ENCODE measurements at regions not wholly inside any gene's neighbourhood (a gene's known extent, or its start where the extent isn't known, plus 50 kb on each side); places are given as distances from the start of the nearest gene placed in this dataset.

GRCh38 chr4:159944477-159944876 is 841.6 kb downstream of the RAPGEF2 start:
- no peaks in the 10 kb centered on the region for H3K79me2 ChIP-seq (ENCODE audit: control insufficient read depth, insufficient read depth, low read length)
- H3K4me1 ChIP-seq (ENCODE audit: control insufficient read depth, insufficient read depth, low read length), result no peaks in the 10 kb centered on the region
- ChIA-PET POLR2A (no interaction called here), CTCF (no interaction called here), RAD21 (ENCODE audit: unreplicated experiment) (no interaction called here), SMC1A (ENCODE audit: uncharacterized antibody, unreplicated experiment) (interaction anchor here (0.6 kb wide), 1 partner anchor 1461 kb away, joined by 3 read pairs; no protein-coding TSS in a partner anchor)
- no peaks in the 10 kb centered on the region for H3K36me3 ChIP-seq (ENCODE audit: control insufficient read depth in 2 of 2, insufficient read depth in 2 of 2, low read length in 1 of 2)
- no peak for ATAC-seq
- H4K20me1 ChIP-seq (ENCODE audit: control insufficient read depth, insufficient read depth), result no peaks in the 10 kb centered on the region
- no peak overlapping the region for H3K27ac ChIP-seq (ENCODE audit: control insufficient read depth, insufficient read depth)
- H2AFZ ChIP-seq (ENCODE audit: control insufficient read depth, low read depth, low read length), result no peak overlapping the region
- H3K9ac ChIP-seq (ENCODE audit: control insufficient read depth, insufficient read depth, low read length), result no peak overlapping the region
- TF ChIP-seq KDM1A (IDR thresholded peaks at IDR 0.05; ENCODE audit: borderline replicate concordance), result no peak
- no peak for TF ChIP-seq BHLHE40 (IDR thresholded peaks at IDR 0.05; ENCODE audit: borderline replicate concordance in 1 of 2, low read depth in 2 of 2, low read length in 1 of 2)
- no peak for TF ChIP-seq POLR2AphosphoS2 (IDR thresholded peaks at IDR 0.05; ENCODE audit: low read depth, low read length)
- TF ChIP-seq MYB (IDR thresholded peaks at IDR 0.05; ENCODE audit: borderline replicate concordance, low read depth, low read length), result no peak
- TF ChIP-seq IKZF1 (conservative IDR thresholded peaks at IDR 0.05), result no peak
- no peak for TF ChIP-seq HSF1 (IDR thresholded peaks at IDR 0.05; ENCODE audit: low read depth, low read length)
- TF ChIP-seq, protein P1, sequence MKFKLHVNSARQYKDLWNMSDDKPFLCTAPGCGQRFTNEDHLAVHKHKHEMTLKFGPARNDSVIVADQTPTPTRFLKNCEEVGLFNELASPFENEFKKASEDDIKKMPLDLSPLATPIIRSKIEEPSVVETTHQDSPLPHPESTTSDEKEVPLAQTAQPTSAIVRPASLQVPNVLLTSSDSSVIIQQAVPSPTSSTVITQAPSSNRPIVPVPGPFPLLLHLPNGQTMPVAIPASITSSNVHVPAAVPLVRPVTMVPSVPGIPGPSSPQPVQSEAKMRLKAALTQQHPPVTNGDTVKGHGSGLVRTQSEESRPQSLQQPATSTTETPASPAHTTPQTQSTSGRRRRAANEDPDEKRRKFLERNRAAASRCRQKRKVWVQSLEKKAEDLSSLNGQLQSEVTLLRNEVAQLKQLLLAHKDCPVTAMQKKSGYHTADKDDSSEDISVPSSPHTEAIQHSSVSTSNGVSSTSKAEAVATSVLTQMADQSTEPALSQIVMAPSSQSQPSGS (IDR thresholded peaks at IDR 0.05; ENCODE audit: low read length), result no peak
- H3K9me3 ChIP-seq (replicated peaks; ENCODE audit: control insufficient read depth, insufficient read depth, low read length), result no peaks in the 10 kb centered on the region
- DNase-seq (ENCODE audit: low read depth, low spot score), result no peak
- FAIRE-seq, result no peak
- H3K4me2 ChIP-seq (ENCODE audit: control insufficient read depth, insufficient read depth), result no peak overlapping the region
- H3K4me3 ChIP-seq, result no peak overlapping the region
- BruUV-seq (replicated peaks), result no TSS peak
- no peaks in the 10 kb centered on the region for H3K27me3 ChIP-seq (replicated peaks in 1 of 2; ENCODE audit: control insufficient read depth in 2 of 2, insufficient read depth in 2 of 2, low read length in 1 of 2)
- intact Hi-C loops (cut with micrococcal nuclease; ENCODE audit: unreplicated experiment) (loop anchor here (10.0 kb wide), 1 partner anchor 510 kb away; no protein-coding TSS in a partner anchor), in situ Hi-C loops (cut with MboI) (no loop called here)
- WGBS (ENCODE audit: insufficient coverage, insufficient replicate concordance, low lambda C conversion rate, missing lambda C conversion rate), result 48% methylated on average over 4 of the region's 4 CpGs
